RPMI8226 (cell line): ENCODE measurements at regions not wholly inside any gene's neighbourhood (a gene's known extent, or its start where the extent isn't known, plus 50 kb on each side); places are given as distances from the start of the nearest gene placed in this dataset.

ENCODE experiments used
- DNase-seq: peaks from one replicate; pipeline ENCODE4 v3.0.0-alpha.2; 2015

DNA sequence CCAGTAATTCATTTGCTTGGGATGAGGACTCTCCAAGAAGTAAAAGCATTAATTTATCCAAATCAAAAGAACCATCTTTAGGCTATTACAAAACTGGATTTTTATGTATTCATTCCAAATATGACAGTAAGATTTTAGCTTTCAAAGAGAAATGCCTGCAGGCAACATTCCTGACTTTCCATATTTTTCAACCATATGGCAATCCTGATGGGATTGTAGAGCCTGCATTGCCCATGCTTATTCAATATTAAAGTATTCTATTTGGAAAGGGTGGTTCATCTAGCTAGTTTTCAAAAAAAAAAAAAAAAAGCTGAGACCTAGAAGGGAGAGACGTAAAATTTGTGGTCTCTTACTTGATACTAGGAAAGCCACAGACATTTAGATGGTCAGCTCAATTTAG, 1253.7 kb downstream of the LRFN5 start:
- no peak for DNase-seq

GRCh38 chr14:42856106-42856505, 1249.4 kb downstream of the LRFN5 start:
- DNase-seq: no peak

DNA sequence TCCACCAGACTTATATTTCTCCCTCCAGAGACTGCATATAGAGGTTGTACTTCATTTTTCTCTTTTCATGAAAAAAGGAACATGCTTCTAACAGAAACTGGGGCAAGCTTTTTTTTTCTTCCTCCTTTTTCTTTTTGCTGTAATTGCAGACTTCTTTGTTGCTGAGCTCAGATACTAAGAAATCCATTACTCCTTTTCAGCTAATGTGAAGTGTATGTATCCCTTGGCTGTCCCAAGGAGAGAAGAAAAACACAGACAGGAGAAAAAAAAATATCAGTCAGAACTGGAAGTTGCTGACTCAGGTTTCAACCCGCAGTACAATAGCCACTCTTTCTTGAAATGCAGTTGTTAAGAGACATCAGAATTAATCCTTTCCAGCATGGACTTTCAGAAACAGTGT, 1248.4 kb downstream of the LRFN5 start:
- no peak for DNase-seq

GRCh38 chr14:42854061-42854460, 1247.4 kb downstream of the LRFN5 start:
- DNase-seq: no peak

DNA sequence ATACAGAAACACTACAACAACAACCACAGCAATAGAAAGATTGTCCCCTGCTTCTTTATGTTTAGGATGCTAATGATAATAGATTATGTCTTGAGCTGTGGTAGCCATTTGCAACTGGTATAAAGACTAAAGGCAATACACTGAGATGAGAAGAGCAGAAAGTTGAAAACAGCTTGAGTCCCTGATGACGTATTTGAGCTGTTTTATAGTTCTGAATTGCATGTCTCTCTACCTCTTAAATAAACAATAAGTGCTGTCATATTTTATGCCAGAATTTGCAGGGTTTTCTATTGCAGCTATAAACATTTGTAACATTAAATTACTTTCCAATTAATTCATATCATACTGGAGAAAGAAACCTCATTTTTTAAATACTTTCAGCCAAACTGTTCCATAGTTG, 1242.0 kb downstream of the LRFN5 start:
- no peak for DNase-seq

GRCh38 chr14:42814817-42815216, 1208.1 kb downstream of the LRFN5 start:
- DNase-seq: no peak

DNA sequence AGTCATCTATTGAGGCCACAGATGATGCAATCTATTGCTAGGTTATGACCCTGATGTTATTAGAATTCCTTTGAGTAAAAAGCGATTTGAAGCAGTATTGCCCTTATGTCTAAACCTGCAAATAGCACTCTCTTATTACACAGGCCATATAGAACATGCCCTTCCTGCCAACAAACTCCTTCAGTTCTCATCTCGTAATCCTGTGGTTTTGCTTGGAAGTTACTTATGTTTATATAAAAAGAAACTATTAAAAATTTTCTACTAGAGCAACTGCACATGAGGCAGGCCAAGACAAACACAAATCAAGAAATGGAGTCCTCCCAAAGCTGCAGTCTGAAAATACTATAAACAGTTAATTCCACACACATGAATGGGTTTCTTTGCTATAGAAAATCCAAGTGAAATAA, 1200.2 kb downstream of the LRFN5 start:
- no peak for DNase-seq

- DNase-seq: peak; percentile 43
Observed at GRCh38 chr14:42804141-42804540, 1197.5 kb downstream of the LRFN5 start.

DNA sequence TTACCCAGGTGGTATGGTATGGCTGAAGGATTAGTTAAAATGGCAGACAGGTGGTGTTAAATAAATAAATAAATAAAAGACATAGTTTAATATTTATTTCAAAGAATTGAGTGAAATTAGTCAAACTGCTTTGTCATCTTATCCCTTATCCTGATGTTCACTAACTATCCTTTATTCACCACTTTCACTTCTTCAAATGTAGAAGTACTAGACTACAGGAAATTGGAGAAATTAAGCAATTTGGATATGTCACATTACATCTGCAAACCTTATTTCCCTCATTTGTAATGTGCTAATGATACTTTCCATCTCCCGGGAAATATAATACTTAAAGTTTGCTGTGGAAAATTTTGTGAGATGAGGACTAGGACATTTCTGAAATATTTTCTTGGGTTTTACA, 1195.7 kb downstream of the LRFN5 start:
- DNase-seq: no peak

GRCh38 chr14:42792166-42792565, 1185.5 kb downstream of the LRFN5 start:
- DNase-seq: no peak

DNA sequence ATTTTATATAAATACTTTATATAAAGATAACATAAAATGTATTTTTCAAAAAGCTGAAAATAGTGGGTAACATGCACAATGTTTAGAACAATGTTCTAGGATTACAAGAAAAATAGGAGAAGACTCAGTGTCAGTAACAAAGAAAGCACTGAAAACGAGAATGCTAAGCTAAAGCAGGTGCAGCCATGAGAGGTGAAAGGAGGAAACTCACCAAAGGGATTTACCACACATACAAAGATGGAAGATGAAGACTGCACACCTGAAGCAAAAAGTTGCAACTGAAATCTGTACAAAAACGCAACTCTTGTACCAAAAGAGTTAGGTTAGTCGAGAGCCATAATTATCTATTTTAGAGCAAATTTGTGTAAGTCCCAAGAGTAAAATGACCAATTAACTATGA, 1176.1 kb downstream of the LRFN5 start:
- no peak for DNase-seq

DNA sequence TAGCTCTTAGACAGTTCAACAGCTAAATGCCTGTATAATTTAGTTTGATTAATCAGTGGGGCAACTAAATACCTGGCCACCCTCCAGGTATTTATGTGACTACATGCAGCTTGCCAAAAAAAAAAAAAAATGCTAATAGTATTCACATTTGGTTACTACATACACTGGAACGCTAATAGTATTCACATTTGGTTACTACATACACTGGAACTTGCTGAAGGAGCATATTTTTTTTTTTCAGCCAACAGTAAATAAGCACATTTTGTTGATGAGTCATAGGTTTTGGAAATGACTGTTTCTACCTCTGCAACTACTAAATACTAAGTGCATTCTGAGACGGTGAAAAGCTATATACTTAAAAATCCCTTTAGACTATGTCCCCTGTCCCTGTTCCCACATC, 1172.3 kb downstream of the LRFN5 start:
- peak; percentile 37 for DNase-seq

DNA sequence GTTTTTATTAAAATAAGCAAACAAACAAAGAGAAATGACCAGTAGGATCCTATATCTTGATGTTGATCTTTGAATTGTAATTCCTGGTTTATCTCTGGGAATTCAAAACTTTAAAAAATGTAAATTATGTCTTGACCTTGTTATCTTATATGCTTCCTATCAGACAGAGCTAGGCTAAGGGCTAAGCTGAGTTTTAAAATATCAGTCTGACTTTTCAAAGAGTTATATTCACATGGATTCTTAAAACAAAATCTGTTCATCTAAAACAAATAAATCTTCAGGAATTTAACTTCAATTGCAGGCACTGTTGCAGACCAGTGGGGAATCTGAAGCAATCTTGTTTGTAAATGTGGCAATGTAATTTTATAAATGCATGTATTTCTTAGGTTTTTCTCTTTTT, 1144.1 kb downstream of the LRFN5 start:
- no peak for DNase-seq

DNA sequence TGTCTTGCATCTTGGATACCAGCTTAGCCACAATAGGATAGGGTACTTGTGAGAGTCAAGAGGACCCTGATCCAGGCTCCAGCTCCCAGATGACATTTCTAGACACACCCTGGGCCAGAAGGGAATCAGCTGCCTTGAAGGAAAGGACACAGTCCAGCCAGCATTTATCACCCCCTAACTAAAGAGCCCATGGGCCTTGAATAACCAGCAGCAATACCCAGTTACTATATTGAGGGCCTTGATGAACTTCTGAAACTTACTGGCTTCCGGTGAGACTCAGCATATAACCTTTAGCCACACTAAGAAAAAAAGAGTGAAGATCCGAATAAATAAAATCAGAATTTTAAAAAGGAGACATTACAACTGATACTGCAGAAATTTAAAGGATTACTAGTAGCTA, 1135.4 kb downstream of the LRFN5 start:
- DNase-seq: no peak

DNA sequence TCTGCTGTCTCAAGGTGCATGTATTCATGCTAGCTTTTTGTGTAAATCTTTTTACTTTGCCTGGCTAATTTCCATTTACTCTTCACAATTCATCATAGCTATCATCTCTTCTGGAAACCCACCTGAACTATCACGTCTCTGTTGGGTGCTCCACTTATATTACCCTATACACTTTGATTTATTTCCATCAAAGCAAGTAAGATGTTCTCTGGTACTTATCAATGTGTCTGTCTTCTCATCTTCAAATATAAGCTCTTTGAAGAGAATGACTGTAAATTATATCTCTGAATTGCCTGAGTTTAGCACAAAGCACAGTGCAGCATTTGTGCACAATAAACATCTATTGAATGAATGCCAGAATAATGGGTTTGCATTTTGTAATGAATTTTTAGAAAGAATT, 1129.7 kb downstream of the LRFN5 start:
- DNase-seq: no peak

- DNase-seq: no peak
Observed at GRCh38 chr14:42734041-42734440, 1127.4 kb downstream of the LRFN5 start.

DNA sequence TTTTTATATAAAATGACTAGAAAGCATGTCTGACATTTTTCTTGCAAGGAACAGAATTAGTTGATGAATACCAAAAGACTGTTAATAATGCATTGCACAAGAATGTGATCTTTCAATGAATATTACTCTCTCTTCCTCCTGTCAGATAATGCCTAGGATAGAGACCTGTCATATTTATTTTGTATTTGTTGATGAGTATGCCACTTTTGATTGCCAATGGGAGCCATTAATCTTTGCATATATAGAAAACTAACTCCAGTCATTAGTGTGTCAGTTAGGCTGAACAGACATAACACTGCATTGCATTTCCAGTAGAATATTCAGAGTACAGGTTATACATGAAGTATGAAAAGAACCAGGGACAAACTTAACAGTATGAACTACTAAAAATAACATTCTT, 1125.3 kb downstream of the LRFN5 start:
- no peak for DNase-seq

DNA sequence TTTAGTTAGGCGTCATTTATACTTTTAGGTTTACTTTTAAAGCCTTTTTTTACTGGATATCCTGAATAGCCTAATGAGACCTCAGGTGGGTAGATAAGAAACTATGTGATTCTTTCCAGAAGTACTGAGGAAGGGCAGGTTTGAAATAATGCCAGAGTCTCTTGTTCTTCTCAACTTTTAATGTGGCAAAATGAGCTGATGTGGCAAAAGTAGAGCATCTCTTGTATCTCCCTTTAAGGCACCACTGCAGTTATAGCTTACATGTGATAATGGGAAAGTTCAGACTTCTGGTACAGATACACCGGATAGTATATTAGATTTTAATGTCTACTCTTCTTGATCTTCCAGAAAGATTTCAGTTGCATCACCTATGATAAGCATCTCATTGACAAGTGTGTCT, 1124.8 kb downstream of the LRFN5 start:
- DNase-seq: no peak

- no peak for DNase-seq
Observed at GRCh38 chr14:42729681-42730080, 1123.0 kb downstream of the LRFN5 start.

DNA sequence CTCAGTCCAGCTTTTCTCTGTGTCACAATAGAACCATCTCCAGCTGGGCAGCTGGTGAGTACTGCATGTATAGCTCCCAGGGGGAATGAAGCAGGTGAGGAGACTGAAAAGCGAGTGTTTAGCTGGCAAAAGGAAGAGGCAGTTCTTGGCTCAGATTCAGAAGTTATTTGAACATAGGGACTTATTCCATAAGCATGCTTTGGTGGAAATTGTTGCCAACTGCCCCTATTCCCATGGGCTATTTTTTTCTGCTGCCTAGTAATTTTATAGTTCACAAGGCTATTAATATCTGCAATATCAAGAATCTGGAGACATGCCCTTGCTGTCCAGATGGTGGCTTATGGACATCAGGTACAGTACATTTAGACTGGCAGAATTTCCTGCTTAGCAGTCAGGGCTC, 1112.7 kb downstream of the LRFN5 start:
- no peak for DNase-seq

- DNase-seq: no peak
Observed at GRCh38 chr14:42715316-42715715, 1108.6 kb downstream of the LRFN5 start.

GRCh38 chr14:42710071-42710470, 1103.4 kb downstream of the LRFN5 start:
- DNase-seq: no peak

GRCh38 chr14:42703501-42703900, 1096.8 kb downstream of the LRFN5 start:
- DNase-seq: no peak

GRCh38 chr14:42687421-42687820, 1080.7 kb downstream of the LRFN5 start:
- DNase-seq: no peak

- no peak for DNase-seq
Observed at GRCh38 chr14:42683707-42684106, 1077.0 kb downstream of the LRFN5 start.

DNA sequence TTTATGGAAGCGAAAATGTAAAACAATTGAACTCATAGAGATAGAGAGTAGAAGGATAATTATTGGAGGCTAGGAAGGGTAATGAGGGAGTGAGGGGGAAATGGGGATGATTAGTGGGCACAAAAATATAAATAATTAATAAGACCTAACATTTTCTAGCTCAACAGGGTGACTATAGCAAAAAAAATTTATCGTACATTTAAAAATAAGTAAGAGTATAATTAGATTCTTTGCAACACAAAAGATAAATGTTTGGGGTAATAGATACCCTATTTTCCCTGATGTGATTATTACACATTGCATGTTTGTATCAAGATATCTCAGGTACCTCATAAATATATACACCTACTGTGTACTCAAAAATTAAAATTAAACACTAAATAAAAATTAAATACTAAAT, 1070.0 kb downstream of the LRFN5 start:
- DNase-seq: no peak
